GM21717 (cell line): ENCODE measurements at regions not wholly inside any gene's neighbourhood (a gene's known extent, or its start where the extent isn't known, plus 50 kb on each side); places are given as distances from the start of the nearest gene placed in this dataset.

Source experiments
- ATAC-seq: cut with Tn5 transposase; IDR thresholded peaks from one replicate; pipeline ENCODE4 v1.9.1; 2021; ENCODE audit warnings: mild to moderate bottlenecking, moderate library complexity; ENCODE audit not compliant: unreplicated experiment

GRCh38 chr6:126285871-126286365 lies 54.0 kb upstream of the CENPW start:
- no peak for ATAC-seq
